HEK293 (cell line): ENCODE measurements at regions not wholly inside any gene's neighbourhood (a gene's known extent, or its start where the extent isn't known, plus 50 kb on each side); places are given as distances from the start of the nearest gene placed in this dataset.

ENCODE experiments used
- CTCF ChIA-PET: fragments of 350-600 bp; formaldehyde crosslinking; extraction: SDS; loops from one replicate; lab custom pipeline; 2021; ENCODE audit warnings: antibody characterized with exemption; lab: Yijun Ruan, JAX
- POLR2A ChIA-PET: fragments of 300-600 bp; formaldehyde crosslinking; extraction: SDS; loops from one replicate; lab custom pipeline; 2020; ENCODE audit warnings: antibody characterized with exemption, inconsistent platforms; lab: Yijun Ruan, JAX
- H3K27ac ChIP-seq: fragments of 200-500 bp; sonication (Bioruptor generic); 2 replicates; pipeline ENCODE4 v1.5.1; 2014; ENCODE audit warnings: low read depth, low read length, control low read depth, inconsistent platforms; ENCODE audit errors: extremely low read depth
- H3K36me3 ChIP-seq, 2 experiments: fragments of 200-500 bp in 1 of 2; sonication (Bioruptor generic) in 1 of 2; 1 replicate in 1 of 2; 2 replicates in 1 of 2; pipeline ENCODE4 v1.5.1; 2014 to 2017; ENCODE audit warnings: inconsistent platforms in 2 of 2, low read length in 2 of 2; ENCODE audit not compliant: control insufficient read depth in 2 of 2, insufficient read depth in 1 of 2
- H3K4me1 ChIP-seq: fragments of 200-500 bp; sonication (Bioruptor generic); 2 replicates; pipeline ENCODE4 v1.5.1; 2014; ENCODE audit warnings: mild to moderate bottlenecking, low read length, inconsistent platforms; ENCODE audit not compliant: control insufficient read depth, insufficient read depth
- H3K4me3 ChIP-seq: 2 replicates; pipeline ENCODE4 v1.5.1; 2011; ENCODE audit warnings: low read depth, mild to moderate bottlenecking, control low read depth, low read length, moderate library complexity
- H3K9me3 ChIP-seq: fragments of 200-500 bp; sonication (Bioruptor generic); 2 replicates; pipeline ENCODE4 v1.5.1; 2014; ENCODE audit warnings: low read depth, low read length, inconsistent platforms; ENCODE audit not compliant: control insufficient read depth, insufficient read depth
- SP2 ChIP-seq: fragments of 450-650 bp; formaldehyde crosslinking; IDR thresholded peaks from 2 replicates; pipeline ENCODE4 v1.5.1; 2016; ENCODE audit warnings: missing biosample characterization, missing genetic modification characterization
- ZFP69B ChIP-seq: fragments of 450-650 bp; formaldehyde crosslinking; IDR thresholded peaks from 2 replicates; pipeline ENCODE4 v1.5.1; 2016; ENCODE audit warnings: missing biosample characterization, missing genetic modification characterization
- ZIC2 ChIP-seq: fragments of 450-650 bp; formaldehyde crosslinking; IDR thresholded peaks from 2 replicates; pipeline ENCODE4 v1.5.1; 2016; ENCODE audit warnings: missing biosample characterization, missing genetic modification characterization
- ZNF133 ChIP-seq: fragments of 450-650 bp; formaldehyde crosslinking; IDR thresholded peaks from 2 replicates; pipeline ENCODE4 v1.5.1; 2016; ENCODE audit warnings: missing biosample characterization, missing genetic modification characterization
- ZNF23 ChIP-seq: fragments of 450-650 bp; formaldehyde crosslinking; IDR thresholded peaks from 2 replicates; pipeline ENCODE4 v1.5.1; 2016; ENCODE audit warnings: missing biosample characterization, missing genetic modification characterization, borderline replicate concordance
- ZNF248 ChIP-seq: fragments of 450-650 bp; formaldehyde crosslinking; IDR thresholded peaks from 2 replicates; pipeline ENCODE4 v1.5.1; 2017; ENCODE audit warnings: missing biosample characterization, missing genetic modification characterization
- ZNF324 ChIP-seq: fragments of 450-650 bp; formaldehyde crosslinking; IDR thresholded peaks from 2 replicates; pipeline ENCODE4 v1.5.1; 2016; ENCODE audit warnings: missing biosample characterization, missing genetic modification characterization
- ZNF391 ChIP-seq: fragments of 450-650 bp; formaldehyde crosslinking; IDR thresholded peaks from 2 replicates; pipeline ENCODE4 v1.5.1; 2016; ENCODE audit warnings: low read depth, missing biosample characterization, missing genetic modification characterization, borderline replicate concordance
- ZNF394 ChIP-seq: fragments of 450-650 bp; formaldehyde crosslinking; IDR thresholded peaks from 2 replicates; pipeline ENCODE4 v1.5.1; 2016; ENCODE audit warnings: missing biosample characterization, missing genetic modification characterization, mild to moderate bottlenecking, moderate library complexity, borderline replicate concordance
- ZNF837 ChIP-seq: fragments of 450-650 bp; formaldehyde crosslinking; IDR thresholded peaks from 2 replicates; pipeline ENCODE4 v1.5.1; 2016; ENCODE audit warnings: missing biosample characterization, missing genetic modification characterization
- TF ChIP-seq, protein P1 (sequence below): fragments of 450-650 bp; formaldehyde crosslinking; IDR thresholded peaks from 2 replicates; pipeline ENCODE4 v1.5.1; 2016; ENCODE audit warnings: missing biosample characterization, missing genetic modification characterization
- TF ChIP-seq, protein P2 (sequence below): fragments of 450-650 bp; formaldehyde crosslinking; IDR thresholded peaks from 2 replicates; pipeline ENCODE4 v1.5.0; 2017; ENCODE audit warnings: missing biosample characterization, missing genetic modification characterization, borderline replicate concordance

DNA sequence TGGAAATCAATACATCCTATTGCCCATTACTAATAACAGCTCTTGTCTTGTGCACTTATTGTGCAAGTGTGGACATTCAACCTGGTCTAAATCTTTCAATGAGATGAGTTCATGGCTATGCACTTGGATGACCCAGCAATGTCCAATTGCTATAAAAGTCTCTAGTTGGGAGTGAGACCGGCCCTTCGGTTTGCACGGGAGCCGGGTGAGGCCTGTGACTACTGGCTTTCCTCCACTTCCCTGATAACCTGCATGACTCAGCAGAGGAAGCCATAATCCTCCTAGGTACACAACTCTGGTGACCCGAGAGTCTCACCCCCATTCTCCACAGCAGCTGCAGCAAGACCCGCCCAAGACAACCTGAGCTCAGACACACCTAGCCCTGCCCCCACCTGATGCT is 135.9 kb upstream of the PAX6 start:
- no peaks in the 10 kb centered on the region for H3K4me1 ChIP-seq
- CTCF ChIA-PET = interaction anchor here (3.0 kb wide), 1 partner anchor 11 kb away, joined by 13 read pairs; no protein-coding TSS in a partner anchor
- no peak overlapping the region for H3K4me3 ChIP-seq
- H3K9me3 ChIP-seq = no peaks in the 10 kb centered on the region
- TF ChIP-seq ZNF837 (tag by site-specific recombination) = no peak
- TF ChIP-seq ZNF23 (tag by site-specific recombination) = no peak
- TF ChIP-seq ZNF133 (tag by site-specific recombination) = no peak
- no peak for TF ChIP-seq ZNF324 (tag by site-specific recombination)
- TF ChIP-seq, protein P1, sequence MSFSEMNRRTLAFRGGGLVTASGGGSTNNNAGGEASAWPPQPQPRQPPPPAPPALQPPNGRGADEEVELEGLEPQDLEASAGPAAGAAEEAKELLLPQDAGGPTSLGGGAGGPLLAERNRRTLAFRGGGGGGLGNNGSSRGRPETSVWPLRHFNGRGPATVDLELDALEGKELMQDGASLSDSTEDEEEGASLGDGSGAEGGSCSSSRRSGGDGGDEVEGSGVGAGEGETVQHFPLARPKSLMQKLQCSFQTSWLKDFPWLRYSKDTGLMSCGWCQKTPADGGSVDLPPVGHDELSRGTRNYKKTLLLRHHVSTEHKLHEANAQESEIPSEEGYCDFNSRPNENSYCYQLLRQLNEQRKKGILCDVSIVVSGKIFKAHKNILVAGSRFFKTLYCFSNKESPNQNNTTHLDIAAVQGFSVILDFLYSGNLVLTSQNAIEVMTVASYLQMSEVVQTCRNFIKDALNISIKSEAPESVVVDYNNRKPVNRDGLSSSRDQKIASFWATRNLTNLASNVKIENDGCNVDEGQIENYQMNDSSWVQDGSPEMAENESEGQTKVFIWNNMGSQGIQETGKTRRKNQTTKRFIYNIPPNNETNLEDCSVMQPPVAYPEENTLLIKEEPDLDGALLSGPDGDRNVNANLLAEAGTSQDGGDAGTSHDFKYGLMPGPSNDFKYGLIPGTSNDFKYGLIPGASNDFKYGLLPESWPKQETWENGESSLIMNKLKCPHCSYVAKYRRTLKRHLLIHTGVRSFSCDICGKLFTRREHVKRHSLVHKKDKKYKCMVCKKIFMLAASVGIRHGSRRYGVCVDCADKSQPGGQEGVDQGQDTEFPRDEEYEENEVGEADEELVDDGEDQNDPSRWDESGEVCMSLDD (tag by site-specific recombination) = no peak
- no peak for TF ChIP-seq ZNF394 (tag by site-specific recombination)
- TF ChIP-seq SP2 (tag by site-specific recombination) = no peak
- TF ChIP-seq, protein P2, sequence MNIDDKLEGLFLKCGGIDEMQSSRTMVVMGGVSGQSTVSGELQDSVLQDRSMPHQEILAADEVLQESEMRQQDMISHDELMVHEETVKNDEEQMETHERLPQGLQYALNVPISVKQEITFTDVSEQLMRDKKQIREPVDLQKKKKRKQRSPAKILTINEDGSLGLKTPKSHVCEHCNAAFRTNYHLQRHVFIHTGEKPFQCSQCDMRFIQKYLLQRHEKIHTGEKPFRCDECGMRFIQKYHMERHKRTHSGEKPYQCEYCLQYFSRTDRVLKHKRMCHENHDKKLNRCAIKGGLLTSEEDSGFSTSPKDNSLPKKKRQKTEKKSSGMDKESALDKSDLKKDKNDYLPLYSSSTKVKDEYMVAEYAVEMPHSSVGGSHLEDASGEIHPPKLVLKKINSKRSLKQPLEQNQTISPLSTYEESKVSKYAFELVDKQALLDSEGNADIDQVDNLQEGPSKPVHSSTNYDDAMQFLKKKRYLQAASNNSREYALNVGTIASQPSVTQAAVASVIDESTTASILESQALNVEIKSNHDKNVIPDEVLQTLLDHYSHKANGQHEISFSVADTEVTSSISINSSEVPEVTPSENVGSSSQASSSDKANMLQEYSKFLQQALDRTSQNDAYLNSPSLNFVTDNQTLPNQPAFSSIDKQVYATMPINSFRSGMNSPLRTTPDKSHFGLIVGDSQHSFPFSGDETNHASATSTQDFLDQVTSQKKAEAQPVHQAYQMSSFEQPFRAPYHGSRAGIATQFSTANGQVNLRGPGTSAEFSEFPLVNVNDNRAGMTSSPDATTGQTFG (tag by site-specific recombination) = no peak
- TF ChIP-seq ZNF391 (tag by site-specific recombination) = no peak
- no peak for TF ChIP-seq ZNF248 (tag by site-specific recombination)
- TF ChIP-seq ZFP69B (tag by site-specific recombination) = no peak
- H3K36me3 ChIP-seq = no peaks in the 10 kb centered on the region
- no peak overlapping the region for H3K27ac ChIP-seq
- POLR2A ChIA-PET = no interaction called here

DNA sequence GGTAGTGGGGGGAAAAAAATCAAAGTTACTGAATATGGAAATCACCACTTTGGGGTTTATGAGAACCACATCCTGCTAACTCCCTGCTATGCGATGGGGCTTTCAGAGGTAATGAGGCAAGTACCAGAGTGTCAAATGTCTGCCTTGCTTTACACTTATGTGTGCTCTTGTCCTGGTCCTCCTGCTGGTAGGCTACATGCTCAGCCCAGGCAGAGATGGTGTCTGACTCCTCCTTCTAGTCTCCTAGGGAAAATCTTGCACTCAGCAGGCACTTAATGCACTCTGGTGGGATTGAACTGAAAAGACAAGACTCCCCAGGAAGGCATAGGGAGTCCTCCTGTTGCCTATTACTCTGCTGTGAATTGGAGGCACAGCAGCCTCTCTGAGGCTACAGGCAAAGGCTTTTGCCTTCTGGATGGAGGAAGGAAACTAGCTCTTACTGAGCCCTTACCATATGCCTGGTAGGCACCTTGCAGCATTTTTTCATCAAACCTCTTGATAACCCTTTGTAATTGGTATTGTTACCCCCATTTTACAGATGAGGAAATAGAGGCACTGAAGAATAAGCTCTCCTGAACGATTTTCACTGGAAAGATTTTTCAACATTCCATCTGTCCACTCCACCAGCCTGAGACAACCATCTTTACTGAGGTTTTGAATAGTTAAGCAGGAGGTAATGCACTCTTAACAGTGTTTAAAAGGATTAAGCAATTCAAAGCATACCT is 132.1 kb upstream of the PAX6 start:
- CTCF ChIA-PET = interaction anchor here (1.4 kb wide), 1 partner anchor 15 kb away, joined by 6 read pairs; no protein-coding TSS in a partner anchor

More for the DNA sequence above, 132.1 kb upstream of the PAX6 start:
- Histone ChIP-seq H3K27ac (no peak overlapping the region), H3K9me3 (no peaks in the 10 kb centered on the region), H3K4me1 (no peaks in the 10 kb centered on the region), H3K36me3 (no peaks in the 10 kb centered on the region), H3K4me3 (no peak overlapping the region)
- POLR2A ChIA-PET = no interaction called here
- peak; percentile 38 for TF ChIP-seq ZIC2 (tag by site-specific recombination)
- TF ChIP-seq, protein P2 (tag by site-specific recombination) = no peak
